GM21786 (cell line): ENCODE measurements at regions not wholly inside any gene's neighbourhood (a gene's known extent, or its start where the extent isn't known, plus 50 kb on each side); places are given as distances from the start of the nearest gene placed in this dataset.

Experiments used
- ATAC-seq: cut with Tn5 transposase; IDR thresholded peaks from one replicate; pipeline ENCODE4 v1.9.1; 2021; ENCODE audit not compliant: unreplicated experiment

DNA sequence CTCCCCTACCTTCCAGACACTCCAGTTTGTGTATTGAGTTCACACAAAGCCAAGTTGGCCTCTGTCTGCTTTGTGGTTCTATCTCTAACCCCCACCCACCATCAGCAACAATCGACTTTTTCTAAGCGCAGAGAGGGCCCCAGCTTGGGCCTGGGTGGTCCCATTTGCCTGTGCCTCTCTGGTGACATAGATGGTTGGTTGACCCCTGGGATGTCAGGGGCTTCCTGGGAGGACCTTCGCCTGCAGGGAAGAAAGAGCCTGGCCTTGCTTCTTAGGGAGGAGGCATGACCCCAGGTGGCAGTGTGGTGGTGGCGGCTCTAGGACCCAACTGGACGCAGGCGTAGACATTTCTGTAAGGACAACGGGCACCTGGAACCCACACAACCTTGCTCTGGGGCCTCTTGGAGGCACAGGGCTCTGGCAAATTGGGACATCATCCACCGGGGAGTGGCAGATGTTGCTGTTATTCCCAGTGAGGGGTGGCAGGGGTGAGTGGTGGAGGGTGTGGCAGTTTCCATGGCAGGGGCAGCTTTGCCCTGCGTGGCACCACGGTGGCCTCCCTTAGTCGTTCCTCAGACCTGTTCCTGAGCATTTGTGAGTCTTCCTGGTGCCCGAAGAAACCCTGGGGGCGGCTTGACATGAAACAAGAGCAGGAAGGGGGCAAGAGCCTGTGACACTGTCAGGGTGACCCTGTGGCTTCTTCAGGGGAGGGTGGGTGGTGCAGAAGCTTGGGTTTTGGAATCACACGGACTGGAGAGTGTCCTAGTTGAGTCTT is 171.0 kb upstream of the IER5L start:
- ATAC-seq = no peak

- no peak for ATAC-seq
Observed at GRCh38 chr9:129347316-129348120, 169.5 kb upstream of the IER5L start.

- ATAC-seq = no peak
Observed at GRCh38 chr9:129346046-129346445, 168.0 kb upstream of the IER5L start.

DNA sequence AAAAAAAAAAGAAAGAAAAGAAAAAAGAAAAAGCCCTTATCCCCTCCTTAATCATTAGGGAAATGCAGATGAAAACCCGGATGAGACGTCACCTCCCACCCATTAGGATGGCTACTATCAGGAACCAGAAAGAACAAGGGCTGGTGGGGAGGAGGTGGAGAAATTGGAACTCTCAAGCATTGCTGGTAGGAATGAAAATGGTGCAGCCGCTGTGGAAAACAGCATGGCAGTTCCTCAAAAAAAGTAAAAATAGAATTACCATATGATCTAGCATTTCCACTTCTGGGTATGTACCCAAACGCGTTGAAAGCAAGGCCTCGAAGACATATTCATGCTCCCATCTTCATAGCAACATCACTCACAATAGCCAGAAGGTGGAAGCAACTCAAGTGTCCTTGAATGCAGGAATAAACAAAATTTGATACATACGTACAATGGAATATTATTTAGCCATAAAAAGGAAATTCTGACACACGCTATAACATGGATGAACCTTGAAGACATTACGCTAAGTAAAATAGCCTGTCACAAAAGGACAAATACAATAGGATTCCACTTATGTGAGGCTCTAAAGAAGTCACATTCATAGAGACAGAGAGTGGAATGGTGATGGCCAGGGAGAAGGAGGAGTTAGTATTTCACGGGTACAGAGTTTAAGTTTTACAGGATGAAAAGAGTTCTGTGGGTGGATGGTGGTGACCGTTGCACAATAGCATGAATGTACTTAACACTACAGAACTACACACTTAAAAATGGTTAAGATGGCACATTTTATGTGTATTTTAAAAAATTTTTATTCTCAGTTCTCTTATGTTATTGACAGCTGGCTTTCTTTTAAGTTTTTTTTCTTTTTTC is 166.8 kb upstream of the IER5L start:
- ATAC-seq = no peak

- ATAC-seq = no peak
Observed at GRCh38 chr9:129343424-129344375, 165.6 kb upstream of the IER5L start.

- no peak for ATAC-seq
Observed at GRCh38 chr9:129342591-129343423, 164.7 kb upstream of the IER5L start.

DNA sequence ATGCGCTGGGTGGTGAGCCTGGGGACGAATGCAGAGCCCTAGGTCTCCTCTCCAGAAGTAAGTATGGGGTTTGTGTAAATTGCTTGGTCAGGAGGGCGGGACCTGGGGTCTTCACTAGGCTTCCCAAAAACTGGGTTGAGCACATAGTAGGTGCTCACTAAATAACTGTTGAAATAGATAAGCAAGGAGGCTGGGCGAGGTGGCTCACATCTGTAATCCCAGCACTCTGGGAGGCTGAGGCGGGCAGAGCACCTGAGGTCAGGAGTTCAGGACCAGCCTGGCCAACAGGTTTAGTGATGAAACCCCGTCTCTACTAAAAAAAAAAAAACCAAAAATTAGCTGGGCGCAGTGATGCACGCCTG is 163.9 kb upstream of the IER5L start:
- no peak for ATAC-seq

DNA sequence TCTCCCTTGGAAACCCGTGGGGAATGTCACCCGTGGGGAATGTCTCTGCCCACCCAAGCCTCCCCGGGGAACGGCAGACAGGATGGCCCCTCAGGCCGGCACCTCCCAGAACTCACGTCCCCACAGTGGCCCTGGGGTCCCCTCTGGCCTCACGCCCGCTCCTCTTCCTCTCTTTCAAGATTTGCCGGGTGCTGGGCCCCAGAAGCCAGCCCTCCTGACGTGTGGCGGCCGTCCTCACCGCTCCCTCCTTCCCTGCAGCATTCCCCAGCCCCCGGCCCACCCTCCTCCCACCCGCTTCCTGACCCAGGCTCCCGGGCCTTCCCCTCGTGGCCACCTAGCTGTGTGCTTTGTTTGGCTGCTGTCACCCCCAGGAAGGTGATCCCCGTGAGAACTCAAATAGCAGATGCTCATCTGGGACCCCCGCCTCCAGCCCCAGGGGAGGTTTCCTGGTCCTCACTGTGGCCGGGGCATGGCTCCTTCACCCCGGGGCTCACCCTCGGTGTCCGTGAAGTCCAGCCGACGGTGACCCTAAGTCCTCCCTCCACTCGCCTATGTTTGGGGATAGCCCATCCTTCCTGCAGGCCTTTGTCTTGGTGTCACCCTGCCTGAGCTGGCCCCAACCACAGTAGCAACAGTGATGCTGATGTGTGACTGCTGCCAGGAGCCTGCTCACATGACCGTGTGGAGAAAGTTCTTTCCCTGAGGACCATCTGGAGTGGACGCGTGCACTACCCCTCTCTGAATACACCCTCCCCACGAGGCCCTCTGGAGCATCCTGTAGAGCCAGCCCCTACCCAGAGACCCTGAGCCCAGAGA is 163.3 kb upstream of the IER5L start:
- no peak for ATAC-seq

GRCh38 chr9:129340427-129341170 is 162.5 kb upstream of the IER5L start:
- ATAC-seq = no peak

DNA sequence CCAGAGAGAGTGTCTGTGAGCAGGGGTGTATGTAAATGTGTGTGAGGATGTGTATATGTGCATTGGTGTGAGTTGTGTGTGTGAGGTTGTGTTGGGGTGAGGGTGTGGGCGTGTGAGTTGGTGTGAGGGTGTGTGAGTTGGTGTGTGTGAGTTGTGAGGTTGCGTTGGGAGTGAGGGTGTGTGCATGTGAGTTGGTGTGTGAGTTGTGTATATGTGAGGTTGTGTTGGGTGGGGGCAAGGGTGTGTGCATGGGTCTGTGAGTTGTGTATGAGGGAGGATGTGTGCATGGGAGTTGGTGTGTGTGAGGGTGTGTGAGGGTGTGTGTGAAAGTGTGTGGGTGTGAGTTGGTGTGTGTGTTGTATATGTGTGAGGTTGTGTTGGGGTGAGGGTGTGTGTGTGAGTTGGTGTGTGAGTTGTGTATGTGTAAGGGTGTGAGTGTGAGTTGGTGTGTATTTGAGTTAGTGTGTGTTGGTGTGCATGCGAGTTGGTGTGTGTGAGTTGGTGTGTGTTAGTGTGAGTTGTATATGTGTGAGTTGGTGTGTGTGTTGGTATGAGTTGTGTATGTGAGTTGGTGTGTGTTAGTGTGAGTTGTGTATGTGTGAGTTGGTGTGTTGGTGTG is 161.6 kb upstream of the IER5L start:
- no peak for ATAC-seq

- ATAC-seq = no peak
Observed at GRCh38 chr9:129338724-129339430, 160.8 kb upstream of the IER5L start.

DNA sequence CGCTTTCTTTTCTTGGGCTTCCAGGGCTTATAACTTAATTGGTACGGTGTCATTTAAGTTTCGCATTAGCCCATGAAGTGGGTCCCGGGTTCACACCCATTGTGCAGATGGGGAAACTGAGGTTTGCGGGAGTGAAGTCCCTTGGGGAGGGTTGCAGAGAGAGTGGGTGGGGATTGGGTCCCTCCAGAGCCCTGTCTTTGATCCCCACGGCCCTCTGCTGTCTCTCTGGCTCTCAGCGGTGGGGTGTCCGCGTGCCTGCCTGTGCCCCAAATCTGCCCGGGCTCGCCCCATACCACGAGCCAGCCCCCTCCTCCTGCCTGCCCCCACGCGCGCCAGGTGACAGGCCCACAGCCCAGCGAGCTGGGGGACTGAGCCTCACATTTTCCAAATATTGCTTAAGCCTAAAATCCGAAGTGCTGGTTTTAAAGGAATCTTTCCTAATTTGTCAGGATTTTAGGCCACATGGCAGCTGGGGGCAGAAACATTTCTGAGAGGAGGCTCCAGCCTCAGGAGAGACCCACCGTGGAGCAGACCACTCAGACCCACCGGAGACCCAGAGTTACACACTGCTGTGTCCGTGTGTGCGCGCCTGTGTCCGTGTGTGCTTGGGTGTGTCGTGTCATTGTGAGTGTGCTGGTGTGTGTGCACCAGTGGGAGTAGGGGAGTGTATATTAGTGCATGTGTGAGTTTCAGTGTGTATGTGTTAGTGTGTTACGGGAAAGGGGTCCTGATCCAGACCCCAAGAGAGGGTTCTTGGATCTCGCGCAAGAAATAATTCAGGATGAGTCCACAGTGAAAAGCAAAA is 159.5 kb upstream of the IER5L start:
- ATAC-seq = no peak

GRCh38 chr9:129336601-129337331 is 158.7 kb upstream of the IER5L start:
- no peak for ATAC-seq

DNA sequence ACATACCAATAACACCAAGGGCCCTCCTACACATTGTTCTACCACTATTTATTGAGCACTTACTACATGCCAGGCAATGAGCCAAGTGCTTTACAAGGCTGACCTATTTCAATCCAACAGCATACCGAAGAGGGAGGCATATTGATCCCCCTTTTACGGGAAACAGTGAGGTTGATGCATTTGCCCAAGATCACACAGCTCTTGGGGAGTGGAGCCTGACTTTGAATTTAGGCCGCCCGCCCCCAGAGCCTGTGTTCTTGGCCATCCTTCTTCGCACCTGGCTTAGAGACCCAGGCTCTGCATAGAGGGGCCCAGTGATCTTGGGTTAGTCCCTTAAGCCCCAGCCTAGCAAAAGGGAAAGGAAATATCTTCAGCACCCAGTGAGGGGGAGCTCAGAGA is 158.1 kb upstream of the IER5L start:
- ATAC-seq = no peak

- no peak for ATAC-seq
Observed at GRCh38 chr9:129335464-129336129, 157.5 kb upstream of the IER5L start.
